Endothelial cell (in vitro differentiated cells): ENCODE measurements at regions not wholly inside any gene's neighbourhood (a gene's known extent, or its start where the extent isn't known, plus 50 kb on each side); places are given as distances from the start of the nearest gene placed in this dataset.

Source experiments
- DNase-seq: peaks from one replicate; pipeline ENCODE4 v3.0.0; 2021; ENCODE audit warnings: low spot score
- H3K27ac Mint-ChIP-seq: one replicate; pipeline ENCODE4 v1.8.0; 2021; ENCODE audit warnings: mixed read lengths, inconsistent platforms; ENCODE audit not compliant: unreplicated experiment
- H3K27me3 Mint-ChIP-seq: one replicate; pipeline ENCODE4 v1.8.0; 2021; ENCODE audit warnings: mild to moderate bottlenecking, moderate library complexity, mixed read lengths, inconsistent platforms; ENCODE audit not compliant: unreplicated experiment
- H3K36me3 Mint-ChIP-seq: one replicate; pipeline ENCODE4 v1.8.0; 2021; ENCODE audit warnings: mild to moderate bottlenecking, low read depth, mixed read lengths, inconsistent platforms; ENCODE audit not compliant: unreplicated experiment
- H3K4me1 Mint-ChIP-seq: one replicate; pipeline ENCODE4 v1.8.0; 2021; ENCODE audit warnings: mild to moderate bottlenecking, mixed read lengths, inconsistent platforms; ENCODE audit not compliant: unreplicated experiment
- H3K4me3 Mint-ChIP-seq: one replicate; pipeline ENCODE4 v1.8.0; 2021; ENCODE audit warnings: mild to moderate bottlenecking, mixed read lengths, inconsistent platforms; ENCODE audit not compliant: unreplicated experiment
- H3K9me3 Mint-ChIP-seq: one replicate; pipeline ENCODE4 v1.8.0; 2021; ENCODE audit warnings: mixed read lengths, inconsistent platforms; ENCODE audit not compliant: unreplicated experiment
- TF ChIP-seq, protein P1 (sequence below): fragments of 200-600 bp; sonication (generic); IDR thresholded peaks from one replicate; pipeline ENCODE4 v1.5.0; 2021; ENCODE audit warnings: antibody characterized with exemption; ENCODE audit not compliant: unreplicated experiment

GRCh38 chr15:93703092-93703739 is 528.1 kb upstream of the MCTP2 start:
- H3K27ac Mint-ChIP-seq: no peak overlapping the region
- H3K36me3 Mint-ChIP-seq: no peaks in the 10 kb centered on the region
- H3K27me3 Mint-ChIP-seq: peaks cover 3% of the 10 kb centered on the region
- DNase-seq: no peak
- H3K9me3 Mint-ChIP-seq: no peaks in the 10 kb centered on the region
- TF ChIP-seq, protein P1, sequence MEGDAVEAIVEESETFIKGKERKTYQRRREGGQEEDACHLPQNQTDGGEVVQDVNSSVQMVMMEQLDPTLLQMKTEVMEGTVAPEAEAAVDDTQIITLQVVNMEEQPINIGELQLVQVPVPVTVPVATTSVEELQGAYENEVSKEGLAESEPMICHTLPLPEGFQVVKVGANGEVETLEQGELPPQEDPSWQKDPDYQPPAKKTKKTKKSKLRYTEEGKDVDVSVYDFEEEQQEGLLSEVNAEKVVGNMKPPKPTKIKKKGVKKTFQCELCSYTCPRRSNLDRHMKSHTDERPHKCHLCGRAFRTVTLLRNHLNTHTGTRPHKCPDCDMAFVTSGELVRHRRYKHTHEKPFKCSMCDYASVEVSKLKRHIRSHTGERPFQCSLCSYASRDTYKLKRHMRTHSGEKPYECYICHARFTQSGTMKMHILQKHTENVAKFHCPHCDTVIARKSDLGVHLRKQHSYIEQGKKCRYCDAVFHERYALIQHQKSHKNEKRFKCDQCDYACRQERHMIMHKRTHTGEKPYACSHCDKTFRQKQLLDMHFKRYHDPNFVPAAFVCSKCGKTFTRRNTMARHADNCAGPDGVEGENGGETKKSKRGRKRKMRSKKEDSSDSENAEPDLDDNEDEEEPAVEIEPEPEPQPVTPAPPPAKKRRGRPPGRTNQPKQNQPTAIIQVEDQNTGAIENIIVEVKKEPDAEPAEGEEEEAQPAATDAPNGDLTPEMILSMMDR: no peak
- no peak overlapping the region for H3K4me3 Mint-ChIP-seq
- no peaks in the 10 kb centered on the region for H3K4me1 Mint-ChIP-seq

DNA sequence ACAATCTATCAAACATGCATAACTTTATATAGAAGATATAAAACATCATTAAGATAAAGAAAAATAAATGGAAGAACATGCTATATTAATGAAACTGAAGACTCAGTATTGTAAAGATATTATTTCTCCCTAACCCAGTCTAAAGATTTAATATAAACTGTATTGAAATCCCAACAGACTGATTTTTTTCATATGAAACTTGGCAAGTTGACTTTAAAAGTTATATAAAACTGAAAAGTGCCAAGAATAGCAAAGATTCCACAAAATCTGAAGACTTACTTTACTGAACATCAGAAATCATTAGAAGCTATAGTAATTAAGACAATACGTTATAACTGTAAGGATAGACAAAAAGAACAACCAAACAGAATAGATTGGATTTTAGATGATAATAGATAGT is 531.3 kb upstream of the MCTP2 start:
- Mint-ChIP-seq H3K4me3 (no peak overlapping the region), H3K27ac (no peak overlapping the region), H3K36me3 (no peaks in the 10 kb centered on the region), H3K9me3 (no peaks in the 10 kb centered on the region), H3K4me1 (no peaks in the 10 kb centered on the region), H3K27me3 (peaks cover 3% of the 10 kb centered on the region)
- DNase-seq: no peak
- TF ChIP-seq, protein P1: no peak

GRCh38 chr15:93694033-93694432 is 537.3 kb upstream of the MCTP2 start:
- Mint-ChIP-seq H3K36me3 (no peaks in the 10 kb centered on the region), H3K27ac (no peak overlapping the region), H3K4me1 (no peaks in the 10 kb centered on the region), H3K4me3 (no peak overlapping the region), H3K9me3 (no peaks in the 10 kb centered on the region), H3K27me3 (no peaks in the 10 kb centered on the region)
- TF ChIP-seq, protein P1: no peak
- no peak for DNase-seq

GRCh38 chr15:93683651-93684050 is 547.7 kb upstream of the MCTP2 start:
- no peak for DNase-seq
- Mint-ChIP-seq H3K9me3 (no peaks in the 10 kb centered on the region), H3K36me3 (peaks cover 8% of the 10 kb centered on the region), H3K27ac (no peak overlapping the region), H3K4me3 (no peak overlapping the region), H3K27me3 (no peaks in the 10 kb centered on the region), H3K4me1 (no peaks in the 10 kb centered on the region)
- TF ChIP-seq, protein P1: no peak

GRCh38 chr15:93671387-93671943 is 559.9 kb upstream of the MCTP2 start:
- Mint-ChIP-seq H3K36me3 (no peaks in the 10 kb centered on the region), H3K4me1 (no peaks in the 10 kb centered on the region), H3K4me3 (no peak overlapping the region), H3K27ac (no peak overlapping the region), H3K27me3 (no peaks in the 10 kb centered on the region), H3K9me3 (no peaks in the 10 kb centered on the region)
- TF ChIP-seq, protein P1: no peak
- DNase-seq: no peak
